ENCODE measurements at regions not wholly inside any gene's neighbourhood (a gene's known extent, or its start where the extent isn't known, plus 50 kb on each side); places are given as distances from the start of the nearest gene placed in this dataset.

DNA sequence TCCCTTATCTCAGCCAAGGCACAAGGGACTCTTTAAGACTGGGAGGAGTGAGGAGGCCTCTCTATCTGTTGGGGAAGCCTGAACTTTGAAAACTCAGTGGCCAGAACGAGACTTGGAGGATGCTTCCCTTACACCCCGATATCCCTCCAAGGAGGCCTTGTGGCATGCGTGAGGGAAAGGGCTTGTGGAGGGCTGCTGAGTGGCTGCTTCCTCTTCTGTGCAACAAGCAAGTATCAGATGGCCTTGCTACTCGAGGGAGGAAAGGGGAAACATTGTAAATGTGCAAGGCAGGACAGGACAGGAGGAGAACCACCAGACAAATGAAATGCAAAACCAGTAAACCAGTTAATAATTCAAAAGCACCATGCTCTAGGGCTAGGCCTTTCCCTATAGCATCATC lies 306.5 kb upstream of the MAP3K7 start:
- H2AFZ ChIP-seq = no peak overlapping the region
- DNase-seq = no peak
- no peaks in the 10 kb centered on the region for H3F3A ChIP-seq (ENCODE audit: insufficient read depth, low read depth)
- H3K9me2 ChIP-seq (ENCODE audit: insufficient read depth) = no peaks in the 10 kb centered on the region
- no peaks in the 10 kb centered on the region for H3K36me3 ChIP-seq (ENCODE audit: low read depth)
- intact Hi-C loops (cut with micrococcal nuclease; ENCODE audit: unreplicated experiment) = no loop called here
- H4K20me1 ChIP-seq (ENCODE audit: insufficient read depth) = no peaks in the 10 kb centered on the region
- no peaks in the 10 kb centered on the region for H3K9me3 ChIP-seq (ENCODE audit: insufficient read depth, low read depth)
- H3K27ac ChIP-seq = no peak overlapping the region
- H3K79me2 ChIP-seq (ENCODE audit: low read depth) = no peaks in the 10 kb centered on the region
- ChIA-PET CTCF (no interaction called here), POLR2A (ENCODE audit: unreplicated experiment) (no interaction called here)
- TF ChIP-seq EZH2 (IDR thresholded peaks at IDR 0.05; ENCODE audit: low read depth) = no peak
- TF ChIP-seq, protein P1, sequence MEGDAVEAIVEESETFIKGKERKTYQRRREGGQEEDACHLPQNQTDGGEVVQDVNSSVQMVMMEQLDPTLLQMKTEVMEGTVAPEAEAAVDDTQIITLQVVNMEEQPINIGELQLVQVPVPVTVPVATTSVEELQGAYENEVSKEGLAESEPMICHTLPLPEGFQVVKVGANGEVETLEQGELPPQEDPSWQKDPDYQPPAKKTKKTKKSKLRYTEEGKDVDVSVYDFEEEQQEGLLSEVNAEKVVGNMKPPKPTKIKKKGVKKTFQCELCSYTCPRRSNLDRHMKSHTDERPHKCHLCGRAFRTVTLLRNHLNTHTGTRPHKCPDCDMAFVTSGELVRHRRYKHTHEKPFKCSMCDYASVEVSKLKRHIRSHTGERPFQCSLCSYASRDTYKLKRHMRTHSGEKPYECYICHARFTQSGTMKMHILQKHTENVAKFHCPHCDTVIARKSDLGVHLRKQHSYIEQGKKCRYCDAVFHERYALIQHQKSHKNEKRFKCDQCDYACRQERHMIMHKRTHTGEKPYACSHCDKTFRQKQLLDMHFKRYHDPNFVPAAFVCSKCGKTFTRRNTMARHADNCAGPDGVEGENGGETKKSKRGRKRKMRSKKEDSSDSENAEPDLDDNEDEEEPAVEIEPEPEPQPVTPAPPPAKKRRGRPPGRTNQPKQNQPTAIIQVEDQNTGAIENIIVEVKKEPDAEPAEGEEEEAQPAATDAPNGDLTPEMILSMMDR (conservative IDR thresholded peaks at IDR 0.05) = no peak
- H3K4me2 ChIP-seq = no peak overlapping the region
- no TSS peak for BruUV-seq (replicated peaks)
- no peaks in the 10 kb centered on the region for H3K27me3 ChIP-seq (ENCODE audit: insufficient read depth, low read depth)
- H3K4me1 ChIP-seq (replicated peaks; ENCODE audit: insufficient read depth) = no peaks in the 10 kb centered on the region
- no peak overlapping the region for H3K4me3 ChIP-seq

DNA sequence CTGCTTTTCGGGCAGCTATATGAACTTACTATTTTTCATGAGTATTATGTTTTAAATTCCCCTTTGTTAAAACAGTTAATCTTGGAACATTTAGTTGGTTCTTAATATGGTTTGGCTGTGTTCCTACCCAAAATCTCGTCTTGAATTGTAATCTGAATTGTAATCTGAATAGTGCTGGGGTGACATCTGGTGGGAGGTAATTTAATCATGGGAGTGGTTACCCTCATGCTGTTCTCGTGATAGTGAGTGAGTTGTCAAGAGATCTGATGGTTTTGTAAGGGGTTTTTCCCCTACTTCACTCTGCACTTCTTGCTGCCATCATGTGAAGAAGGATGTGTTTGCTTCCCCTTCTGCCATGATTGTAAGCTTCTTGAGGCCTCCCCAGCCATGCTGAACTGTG lies 305.4 kb upstream of the MAP3K7 start:
- H2AFZ ChIP-seq = no peak overlapping the region
- H3K27me3 ChIP-seq (ENCODE audit: insufficient read depth, low read depth) = no peaks in the 10 kb centered on the region
- TF ChIP-seq, protein P1 (conservative IDR thresholded peaks at IDR 0.05) = no peak
- TF ChIP-seq EZH2 (IDR thresholded peaks at IDR 0.05; ENCODE audit: low read depth) = no peak
- H3K36me3 ChIP-seq (ENCODE audit: low read depth) = no peaks in the 10 kb centered on the region
- H4K20me1 ChIP-seq (ENCODE audit: insufficient read depth) = no peaks in the 10 kb centered on the region
- no TSS peak for BruUV-seq (replicated peaks)
- no peak overlapping the region for H3K4me3 ChIP-seq
- H3K9me2 ChIP-seq (ENCODE audit: insufficient read depth) = no peaks in the 10 kb centered on the region
- no peaks in the 10 kb centered on the region for H3K79me2 ChIP-seq (ENCODE audit: low read depth)
- H3K27ac ChIP-seq = no peak overlapping the region
- ChIA-PET POLR2A (ENCODE audit: unreplicated experiment) (no interaction called here), CTCF (interaction anchor here (0.6 kb wide), 1 partner anchor 798 kb away, joined by 3 read pairs; no protein-coding TSS in a partner anchor)
- DNase-seq = no peak
- intact Hi-C loops (cut with micrococcal nuclease; ENCODE audit: unreplicated experiment) = no loop called here
- H3K9me3 ChIP-seq (ENCODE audit: insufficient read depth, low read depth) = no peaks in the 10 kb centered on the region
- no peak overlapping the region for H3K4me2 ChIP-seq
- no peaks in the 10 kb centered on the region for H3K4me1 ChIP-seq (replicated peaks; ENCODE audit: insufficient read depth)
- H3F3A ChIP-seq (ENCODE audit: insufficient read depth, low read depth) = no peaks in the 10 kb centered on the region

DNA sequence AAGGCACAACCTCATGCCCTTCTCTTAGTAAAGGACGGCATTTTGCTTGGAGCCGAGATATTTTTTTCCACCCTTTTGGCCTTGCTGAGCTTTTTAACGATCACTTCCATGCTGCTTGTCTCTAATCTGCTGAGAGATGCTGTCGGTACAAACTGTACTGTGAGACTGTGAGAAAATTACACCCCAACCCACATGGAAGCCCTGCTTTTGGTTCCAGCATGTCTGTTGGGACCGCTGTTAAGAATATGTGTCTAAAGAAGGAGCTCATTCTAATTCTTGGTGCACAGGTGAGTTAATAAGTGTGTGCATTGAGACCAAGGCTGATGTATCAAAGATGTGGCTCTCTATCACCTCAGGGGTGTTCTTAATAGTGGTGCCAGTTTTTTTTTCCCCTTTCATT lies 304.5 kb upstream of the MAP3K7 start:
- intact Hi-C loops (cut with micrococcal nuclease; ENCODE audit: unreplicated experiment) = no loop called here
- Histone ChIP-seq H3K27me3 (ENCODE audit: insufficient read depth, low read depth) (no peaks in the 10 kb centered on the region), H3K27ac (no peak overlapping the region), H3K4me1 (replicated peaks; ENCODE audit: insufficient read depth) (no peaks in the 10 kb centered on the region), H2AFZ (no peak overlapping the region), H3K4me3 (no peak overlapping the region), H4K20me1 (ENCODE audit: insufficient read depth) (no peaks in the 10 kb centered on the region), H3K4me2 (no peak overlapping the region), H3K9me3 (ENCODE audit: insufficient read depth, low read depth) (no peaks in the 10 kb centered on the region), H3K36me3 (ENCODE audit: low read depth) (no peaks in the 10 kb centered on the region), H3F3A (ENCODE audit: insufficient read depth, low read depth) (no peaks in the 10 kb centered on the region), H3K9me2 (ENCODE audit: insufficient read depth) (no peaks in the 10 kb centered on the region), H3K79me2 (ENCODE audit: low read depth) (no peaks in the 10 kb centered on the region)
- DNase-seq = no peak
- POLR2A ChIA-PET (ENCODE audit: unreplicated experiment) = no interaction called here
- no peak for TF ChIP-seq EZH2 (IDR thresholded peaks at IDR 0.05; ENCODE audit: low read depth)
- TF ChIP-seq, protein P1 (conservative IDR thresholded peaks at IDR 0.05) = no peak
- no TSS peak for BruUV-seq (replicated peaks)
- CTCF ChIA-PET = no interaction called here
